ENCODE measurements at regions not wholly inside any gene's neighbourhood (a gene's known extent, or its start where the extent isn't known, plus 50 kb on each side); places are given as distances from the start of the nearest gene placed in this dataset.

DNA sequence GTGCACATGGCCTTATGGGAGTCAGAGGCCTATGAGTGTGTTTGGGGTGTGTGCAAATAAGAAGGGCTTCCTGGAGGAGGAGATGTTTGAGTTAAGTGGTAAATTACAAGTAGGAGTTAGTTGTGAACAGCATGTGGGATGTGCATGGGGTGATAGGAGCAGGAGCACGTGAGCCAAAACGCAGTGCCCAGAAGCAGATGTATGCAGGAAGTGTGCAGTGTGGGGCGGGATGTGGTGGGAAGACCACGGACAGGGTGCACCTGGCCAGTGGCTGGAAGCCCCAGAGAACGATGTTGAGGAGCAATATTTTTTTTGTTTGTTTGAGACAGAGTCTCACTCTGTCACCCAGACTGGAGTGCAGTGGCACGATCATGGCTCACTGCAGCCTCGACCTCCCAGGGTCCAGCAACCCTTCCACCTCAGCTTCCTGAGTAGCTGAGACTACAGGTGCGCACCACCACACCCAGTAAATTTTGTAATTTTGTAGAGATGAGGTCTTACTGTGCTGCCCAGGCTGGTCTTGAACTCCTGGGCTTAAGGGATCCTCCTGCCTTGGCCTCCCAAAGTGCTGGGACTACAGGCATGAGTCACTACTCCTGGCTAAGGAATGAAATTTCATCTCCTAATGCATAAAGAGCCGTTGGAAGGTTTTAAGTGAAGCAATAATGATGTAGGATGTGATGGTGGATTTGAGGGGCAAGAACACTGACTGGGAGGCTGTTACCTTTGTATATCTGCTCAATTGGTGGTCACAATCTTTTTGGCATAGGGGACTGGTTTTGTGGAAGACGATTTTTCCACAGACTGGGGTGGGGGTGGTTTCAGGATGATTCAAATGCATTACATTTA is 78.4 kb downstream of the LYZL2 start:
- TF ChIP-seq, protein P1, sequence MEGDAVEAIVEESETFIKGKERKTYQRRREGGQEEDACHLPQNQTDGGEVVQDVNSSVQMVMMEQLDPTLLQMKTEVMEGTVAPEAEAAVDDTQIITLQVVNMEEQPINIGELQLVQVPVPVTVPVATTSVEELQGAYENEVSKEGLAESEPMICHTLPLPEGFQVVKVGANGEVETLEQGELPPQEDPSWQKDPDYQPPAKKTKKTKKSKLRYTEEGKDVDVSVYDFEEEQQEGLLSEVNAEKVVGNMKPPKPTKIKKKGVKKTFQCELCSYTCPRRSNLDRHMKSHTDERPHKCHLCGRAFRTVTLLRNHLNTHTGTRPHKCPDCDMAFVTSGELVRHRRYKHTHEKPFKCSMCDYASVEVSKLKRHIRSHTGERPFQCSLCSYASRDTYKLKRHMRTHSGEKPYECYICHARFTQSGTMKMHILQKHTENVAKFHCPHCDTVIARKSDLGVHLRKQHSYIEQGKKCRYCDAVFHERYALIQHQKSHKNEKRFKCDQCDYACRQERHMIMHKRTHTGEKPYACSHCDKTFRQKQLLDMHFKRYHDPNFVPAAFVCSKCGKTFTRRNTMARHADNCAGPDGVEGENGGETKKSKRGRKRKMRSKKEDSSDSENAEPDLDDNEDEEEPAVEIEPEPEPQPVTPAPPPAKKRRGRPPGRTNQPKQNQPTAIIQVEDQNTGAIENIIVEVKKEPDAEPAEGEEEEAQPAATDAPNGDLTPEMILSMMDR (conservative IDR thresholded peaks at IDR 0.05; ENCODE audit: low read depth, low read length): no peak
- no peak for TF ChIP-seq EZH2 (IDR thresholded peaks at IDR 0.05; ENCODE audit: borderline replicate concordance, low read depth, low read length, poor library complexity, severe bottlenecking)

Data from A673 (cell line).